Keratinocyte (primary cell): ENCODE measurements at regions not wholly inside any gene's neighbourhood (a gene's known extent, or its start where the extent isn't known, plus 50 kb on each side); places are given as distances from the start of the nearest gene placed in this dataset.

ENCODE experiments used
- DNase-seq: peaks from one replicate; pipeline ENCODE4 v3.0.0-alpha.2; 2011; ENCODE audit warnings: low read depth, missing footprints, low spot score
- FAIRE-seq: peaks from 2 replicates; lab custom pipeline; 2011; peaks lifted over from hg19 to GRCh38; lab: Jason Lieb, UNC
- H2AFZ ChIP-seq: 2 replicates; pipeline ENCODE4 v1.6.0; 2012; ENCODE audit warnings: low read length, control low read depth, inconsistent platforms; ENCODE audit not compliant: control insufficient read depth
- H3K27ac ChIP-seq: 2 replicates; pipeline ENCODE4 v1.5.1; 2011; ENCODE audit warnings: low read length; ENCODE audit not compliant: control insufficient read depth, insufficient read depth
- H3K27me3 ChIP-seq: 3 replicates; pipeline ENCODE4 v1.6.0; 2011; ENCODE audit warnings: low read length; ENCODE audit not compliant: control insufficient read depth, insufficient read depth; ENCODE audit errors: extremely low read depth
- H3K36me3 ChIP-seq, 2 experiments: 2 replicates in 1 of 2; 3 replicates in 1 of 2; pipeline ENCODE4 v1.5.1; 2011; ENCODE audit warnings: low read length in 2 of 2, mild to moderate bottlenecking in 1 of 2; ENCODE audit not compliant: control insufficient read depth in 2 of 2, insufficient read depth in 2 of 2; ENCODE audit errors: extremely low read depth in 1 of 2
- H3K4me1 ChIP-seq: 3 replicates; pipeline ENCODE4 v1.5.1; 2011; ENCODE audit warnings: low read length; ENCODE audit not compliant: control insufficient read depth, insufficient read depth; ENCODE audit errors: extremely low read depth
- H3K4me2 ChIP-seq: 3 replicates; pipeline ENCODE4 v1.6.0; 2011; ENCODE audit warnings: low read depth, low read length; ENCODE audit not compliant: control insufficient read depth, insufficient read depth; ENCODE audit errors: extremely low read depth
- H3K4me3 ChIP-seq, 3 experiments: fragments of 200-600 bp in 1 of 3; sonication (generic) in 1 of 3; 2 replicates in 2 of 3; 3 replicates in 1 of 3; pipeline ENCODE4 v1.5.1; 2011 to 2016; ENCODE audit warnings: low read length in 3 of 3, mild to moderate bottlenecking in 3 of 3, control low read depth in 2 of 3, inconsistent platforms in 1 of 3, low read depth in 1 of 3, mixed read lengths in 1 of 3, mixed run types in 1 of 3, moderate library complexity in 1 of 3; ENCODE audit not compliant: control insufficient read depth in 2 of 3, insufficient read depth in 2 of 3; ENCODE audit errors: extremely low read depth in 1 of 3
- H3K79me2 ChIP-seq: 2 replicates; pipeline ENCODE4 v1.6.0; 2012; ENCODE audit warnings: low read length; ENCODE audit not compliant: control insufficient read depth, insufficient read depth
- H3K9ac ChIP-seq: 3 replicates; pipeline ENCODE4 v1.6.0; 2011; ENCODE audit warnings: low read length; ENCODE audit not compliant: control insufficient read depth, insufficient read depth; ENCODE audit errors: extremely low read depth
- H3K9me1 ChIP-seq: 3 replicates; pipeline ENCODE4 v1.6.0; 2011; ENCODE audit warnings: low read length; ENCODE audit not compliant: control insufficient read depth, insufficient read depth; ENCODE audit errors: extremely low read depth
- H3K9me3 ChIP-seq: 2 replicates; pipeline ENCODE4 v1.5.1; 2012; ENCODE audit warnings: low read depth, low read length; ENCODE audit not compliant: control insufficient read depth
- H4K20me1 ChIP-seq: 3 replicates; pipeline ENCODE4 v1.6.0; 2011; ENCODE audit warnings: low read length; ENCODE audit not compliant: control insufficient read depth, insufficient read depth; ENCODE audit errors: extremely low read depth
- EZH2 ChIP-seq: IDR thresholded peaks from one replicate; pipeline ENCODE4 v1.6.1; 2012; ENCODE audit warnings: inconsistent platforms, mild to moderate bottlenecking, low read length, moderate library complexity
- dilution Hi-C: fragments of 300-500 bp; cut with MboI; formaldehyde crosslinking; loops from one replicate; pipeline ENCODE4 v1.7.0; 2020; ENCODE audit warnings: low sequenced_read_pairs; ENCODE audit not compliant: extremely low pct_ligation_motif_present
- TF ChIP-seq, protein P1 (sequence below), 3 experiments: IDR thresholded peaks in 1 of 3; conservative IDR thresholded peaks in 1 of 3; optimal IDR thresholded peaks in 1 of 3; 2 replicates in 2 of 3; 3 replicates in 1 of 3; pipeline versions ENCODE3 to v1.5.1; 2011; ENCODE audit warnings: low read length in 3 of 3, mild to moderate bottlenecking in 3 of 3, moderate library complexity in 2 of 3, control low read depth in 1 of 3, inconsistent platforms in 1 of 3; ENCODE audit not compliant: insufficient read depth in 2 of 3; ENCODE audit errors: extremely low read depth in 1 of 3

DNA sequence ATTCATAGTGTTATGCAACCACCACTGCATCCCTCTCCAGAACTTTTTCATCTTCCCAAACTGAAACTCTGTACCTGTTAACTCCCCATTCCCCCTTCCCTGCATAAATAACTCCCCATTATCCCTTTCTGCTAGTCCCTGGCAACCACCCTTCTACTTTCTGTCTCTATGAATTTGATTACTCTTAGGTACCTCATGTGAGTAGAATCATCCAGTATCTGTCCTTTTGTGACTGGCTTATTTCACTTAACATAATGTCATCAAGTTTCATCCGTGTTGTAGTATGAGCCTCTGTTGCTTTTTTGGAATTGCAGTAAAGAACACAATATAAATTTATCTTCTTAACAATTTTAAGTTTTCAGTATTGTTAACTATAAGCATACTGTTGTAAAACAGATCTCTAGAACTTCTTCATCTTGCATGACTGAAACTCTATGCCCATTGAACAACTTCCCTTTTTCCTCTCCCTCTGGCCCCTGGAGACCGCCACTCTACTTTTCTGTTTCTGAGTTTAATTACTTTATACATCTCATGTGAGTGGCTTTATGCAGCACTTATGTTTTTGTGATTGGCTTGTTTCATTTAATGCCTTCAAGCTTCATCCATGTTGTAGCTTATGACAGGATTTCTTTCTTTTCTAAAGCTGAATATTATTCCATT, 87.3 kb upstream of the ABCC4 start:
- peak; percentile 26 for FAIRE-seq
- Histone ChIP-seq H3K4me3 (no peak overlapping the region), H3K27ac (no peak overlapping the region), H3K79me2 (no peaks in the 10 kb centered on the region), H3K9me3 (no peaks in the 10 kb centered on the region), H4K20me1 (no peaks in the 10 kb centered on the region), H3K4me2 (no peak overlapping the region), H3K27me3 (peaks cover 3% of the 10 kb centered on the region), H3K9me1 (no peaks in the 10 kb centered on the region), H3K4me1 (no peaks in the 10 kb centered on the region), H2AFZ (no peak overlapping the region), H3K36me3 (no peaks in the 10 kb centered on the region), H3K9ac (no peak overlapping the region)
- dilution Hi-C loops = no loop called here
- DNase-seq = no peak
- no peak for TF ChIP-seq EZH2
- TF ChIP-seq, protein P1, sequence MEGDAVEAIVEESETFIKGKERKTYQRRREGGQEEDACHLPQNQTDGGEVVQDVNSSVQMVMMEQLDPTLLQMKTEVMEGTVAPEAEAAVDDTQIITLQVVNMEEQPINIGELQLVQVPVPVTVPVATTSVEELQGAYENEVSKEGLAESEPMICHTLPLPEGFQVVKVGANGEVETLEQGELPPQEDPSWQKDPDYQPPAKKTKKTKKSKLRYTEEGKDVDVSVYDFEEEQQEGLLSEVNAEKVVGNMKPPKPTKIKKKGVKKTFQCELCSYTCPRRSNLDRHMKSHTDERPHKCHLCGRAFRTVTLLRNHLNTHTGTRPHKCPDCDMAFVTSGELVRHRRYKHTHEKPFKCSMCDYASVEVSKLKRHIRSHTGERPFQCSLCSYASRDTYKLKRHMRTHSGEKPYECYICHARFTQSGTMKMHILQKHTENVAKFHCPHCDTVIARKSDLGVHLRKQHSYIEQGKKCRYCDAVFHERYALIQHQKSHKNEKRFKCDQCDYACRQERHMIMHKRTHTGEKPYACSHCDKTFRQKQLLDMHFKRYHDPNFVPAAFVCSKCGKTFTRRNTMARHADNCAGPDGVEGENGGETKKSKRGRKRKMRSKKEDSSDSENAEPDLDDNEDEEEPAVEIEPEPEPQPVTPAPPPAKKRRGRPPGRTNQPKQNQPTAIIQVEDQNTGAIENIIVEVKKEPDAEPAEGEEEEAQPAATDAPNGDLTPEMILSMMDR (optimal IDR thresholded peaks at IDR 0.05 in 1 of 3, IDR thresholded peaks at IDR 0.05 in 1 of 3, conservative IDR thresholded peaks at IDR 0.05 in 1 of 3; ENCODE audit: extremely low read depth in 1 of 3, insufficient read depth in 2 of 3, low read length in 3 of 3) = no peak

DNA sequence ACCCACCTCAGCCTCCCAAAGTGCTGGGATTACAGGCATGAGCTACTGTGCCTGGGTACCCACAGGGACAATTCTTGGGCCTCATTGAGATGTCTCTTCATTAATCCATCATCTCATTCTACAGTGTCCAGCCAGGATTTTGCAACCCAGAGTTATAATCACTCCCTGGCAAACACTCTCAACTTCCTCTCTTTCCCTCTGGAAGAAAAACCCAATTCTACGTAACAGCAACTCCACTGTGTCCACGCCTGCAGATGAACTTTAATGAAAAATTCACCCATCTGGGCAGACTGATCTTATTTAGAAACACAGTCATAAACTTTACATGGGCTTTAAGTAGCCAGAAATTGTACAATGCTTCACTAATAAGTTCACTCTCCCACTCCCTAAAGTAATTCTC, 90.1 kb upstream of the ABCC4 start:
- Histone ChIP-seq H3K9me3 (no peaks in the 10 kb centered on the region), H3K4me1 (no peaks in the 10 kb centered on the region), H3K4me3 (no peak overlapping the region), H4K20me1 (no peaks in the 10 kb centered on the region), H3K9ac (no peak overlapping the region), H3K4me2 (no peak overlapping the region), H2AFZ (no peak overlapping the region), H3K9me1 (no peaks in the 10 kb centered on the region), H3K27me3 (peaks cover 3% of the 10 kb centered on the region), H3K27ac (no peak overlapping the region), H3K36me3 (no peaks in the 10 kb centered on the region), H3K79me2 (no peaks in the 10 kb centered on the region)
- dilution Hi-C loops = no loop called here
- DNase-seq = no peak
- TF ChIP-seq EZH2 = no peak
- TF ChIP-seq, protein P1 (optimal IDR thresholded peaks at IDR 0.05 in 1 of 3, IDR thresholded peaks at IDR 0.05 in 1 of 3, conservative IDR thresholded peaks at IDR 0.05 in 1 of 3; ENCODE audit: extremely low read depth in 1 of 3, insufficient read depth in 2 of 3, low read length in 3 of 3) = no peak
- no peak for FAIRE-seq
